Body of pancreas (tissue), 4 donors: ENCODE measurements at regions not wholly inside any gene's neighbourhood (a gene's known extent, or its start where the extent isn't known, plus 50 kb on each side); places are given as distances from the start of the nearest gene placed in this dataset.

ENCODE experiments used
- CTCF ChIP-seq, 7 experiments: fragments of 450-650 bp in 4 of 7; fragments of 200-600 bp in 3 of 7; sonication (generic) in 3 of 7; IDR thresholded peaks; one replicate each; pipeline ENCODE4 v1.5.1; 2016 to 2019; ENCODE audit warnings: antibody characterized with exemption in 7 of 7
- POLR2A ChIP-seq, 3 donors: fragments of 450-650 bp; IDR thresholded peaks; one replicate each; pipeline ENCODE4 v1.6.1; 2016; ENCODE audit warnings: antibody characterized with exemption in 3 of 3, mild to moderate bottlenecking in 2 of 3

GRCh38 chr5:88401228-88401627 is 132.6 kb upstream of the TMEM161B start:
- no peak for TF ChIP-seq CTCF (IDR thresholded peaks at IDR 0.05)
- TF ChIP-seq POLR2A (IDR thresholded peaks at IDR 0.05): no peak
